Trophoblast cell (in vitro differentiated cells and primary cell): ENCODE measurements at regions not wholly inside any gene's neighbourhood (a gene's known extent, or its start where the extent isn't known, plus 50 kb on each side); places are given as distances from the start of the nearest gene placed in this dataset.

ENCODE experiments used
- DNase-seq, 2 donors: peaks; one replicate each; pipeline ENCODE4 v3.0.0-alpha.2; 2016
- H2AFZ ChIP-seq: 2 replicates; pipeline ENCODE4 v1.6.1; 2013; ENCODE audit warnings: low read length, moderate library complexity, mild to moderate bottlenecking; ENCODE audit not compliant: insufficient read depth, poor library complexity
- H2AK5ac ChIP-seq: 2 replicates; pipeline ENCODE4 v1.6.1; 2013; ENCODE audit warnings: mild to moderate bottlenecking, low read length
- H2BK120ac ChIP-seq: 2 replicates; pipeline ENCODE4 v1.6.1; 2013; ENCODE audit warnings: low read length, mild to moderate bottlenecking, moderate library complexity; ENCODE audit not compliant: insufficient read depth, poor library complexity
- H2BK12ac ChIP-seq: 2 replicates; pipeline ENCODE4 v1.6.1; 2013; ENCODE audit warnings: mild to moderate bottlenecking, low read length, moderate library complexity
- H2BK5ac ChIP-seq: 2 replicates; pipeline ENCODE4 v1.6.1; 2013; ENCODE audit warnings: low read length, low read depth, moderate library complexity, mild to moderate bottlenecking; ENCODE audit not compliant: poor library complexity
- H3K14ac ChIP-seq: 2 replicates; pipeline ENCODE4 v1.6.1; 2013; ENCODE audit warnings: mild to moderate bottlenecking, low read length
- H3K18ac ChIP-seq: 2 replicates; pipeline ENCODE4 v1.6.1; 2013; ENCODE audit warnings: mild to moderate bottlenecking, low read length
- H3K23ac ChIP-seq: 2 replicates; pipeline ENCODE4 v1.6.1; 2013; ENCODE audit warnings: low read length
- H3K27ac ChIP-seq: 2 replicates; pipeline ENCODE4 v1.5.1; 2013; ENCODE audit warnings: low read depth, mild to moderate bottlenecking, inconsistent platforms, low read length, moderate library complexity
- H3K27me3 ChIP-seq: 2 replicates; pipeline ENCODE4 v1.6.1; 2013; ENCODE audit warnings: inconsistent platforms, mild to moderate bottlenecking, low read length, moderate library complexity; ENCODE audit not compliant: insufficient read depth
- H3K36me3 ChIP-seq, 2 experiments: 1 replicate in 1 of 2; 2 replicates in 1 of 2; pipeline ENCODE4 v1.6.1; 2013; ENCODE audit warnings: low read length in 2 of 2, mild to moderate bottlenecking in 2 of 2, moderate library complexity in 1 of 2; ENCODE audit not compliant: insufficient read depth in 2 of 2, control insufficient read depth in 1 of 2
- H3K4ac ChIP-seq: 2 replicates; pipeline ENCODE4 v1.6.1; 2013; ENCODE audit warnings: low read depth, mild to moderate bottlenecking, low read length, moderate library complexity
- H3K4me1 ChIP-seq, 2 experiments: 1 replicate in 1 of 2; 2 replicates in 1 of 2; pipeline ENCODE4 v1.6.1; 2013; ENCODE audit warnings: low read length in 2 of 2, mild to moderate bottlenecking in 2 of 2, moderate library complexity in 1 of 2; ENCODE audit not compliant: insufficient read depth in 2 of 2, control insufficient read depth in 1 of 2
- H3K4me2 ChIP-seq: 2 replicates; pipeline ENCODE4 v1.6.1; 2013; ENCODE audit warnings: inconsistent platforms, mild to moderate bottlenecking, low read length, moderate library complexity
- H3K4me3 ChIP-seq: 2 replicates; pipeline ENCODE4 v1.5.1; 2013; ENCODE audit warnings: mild to moderate bottlenecking, low read depth, low read length, inconsistent platforms
- H3K79me1 ChIP-seq: one replicate; pipeline ENCODE4 v1.6.1; 2013; ENCODE audit warnings: low read length
- H3K79me2 ChIP-seq: 2 replicates; pipeline ENCODE4 v1.6.1; 2013; ENCODE audit warnings: low read length, mild to moderate bottlenecking; ENCODE audit not compliant: control insufficient read depth, insufficient read depth, poor library complexity
- H3K9ac ChIP-seq: 2 replicates; pipeline ENCODE4 v1.6.1; 2013; ENCODE audit warnings: mild to moderate bottlenecking, low read length
- H3K9me3 ChIP-seq: 2 replicates; pipeline ENCODE4 v1.6.1; 2013; ENCODE audit warnings: low read depth, mild to moderate bottlenecking, control low read depth, inconsistent platforms, low read length; ENCODE audit not compliant: insufficient read depth
- H4K12ac ChIP-seq: 2 replicates; pipeline ENCODE4 v1.6.1; 2013; ENCODE audit warnings: low read depth, mild to moderate bottlenecking, low read length, moderate library complexity
- H4K8ac ChIP-seq: 2 replicates; pipeline ENCODE4 v1.6.1; 2013; ENCODE audit warnings: low read depth, mild to moderate bottlenecking, low read length, moderate library complexity
- H4K91ac ChIP-seq: one replicate; pipeline ENCODE4 v1.6.1; 2013; ENCODE audit warnings: low read depth, mild to moderate bottlenecking, low read length, moderate library complexity
- WGBS: extraction: QIAGEN DNeasy Blood & Tissue Kit; methylation state at CpG from one replicate; pipeline ENCODE4 v1.1.7; 2013; ENCODE audit warnings: missing lambda C conversion rate; ENCODE audit not compliant: insufficient read length, insufficient coverage; ENCODE audit errors: extremely low coverage; 5-methylcytosine and 5-hydroxymethylcytosine counted together

- Histone ChIP-seq H4K8ac (no peak overlapping the region), H3K9ac (no peak overlapping the region), H3K79me2 (no peaks in the 10 kb centered on the region), H4K12ac (no peak overlapping the region), H3K18ac (no peak overlapping the region), H3K4me3 (no peak overlapping the region), H2AFZ (no peak overlapping the region), H3K4me1 (no peaks in the 10 kb centered on the region), H3K4me2 (no peak overlapping the region), H3K4ac (no peak overlapping the region), H2BK5ac (no peak overlapping the region), H3K27me3 (no peaks in the 10 kb centered on the region), H3K27ac (no peak overlapping the region), H3K14ac (no peak overlapping the region), H2BK12ac (no peak overlapping the region), H3K23ac (no peak overlapping the region), H3K79me1 (no peaks in the 10 kb centered on the region), H3K36me3 (peaks cover 0 to 1% of the 10 kb centered on the region in 2 experiments), H2AK5ac (no peak overlapping the region), H2BK120ac (no peak overlapping the region), H3K9me3 (no peaks in the 10 kb centered on the region), H4K91ac (no peak overlapping the region)
- no peak for DNase-seq
Observed at GRCh38 chr2:198975779-198976178, 482.0 kb downstream of the SATB2 start.

GRCh38 chr2:198973785-198974184 is 484.0 kb downstream of the SATB2 start:
- Histone ChIP-seq H2AFZ (no peak overlapping the region), H3K9ac (no peak overlapping the region), H4K91ac (no peak overlapping the region), H2BK5ac (no peak overlapping the region), H3K4me3 (no peak overlapping the region), H3K36me3 (peaks cover 0 to 1% of the 10 kb centered on the region in 2 experiments), H3K79me1 (no peaks in the 10 kb centered on the region), H3K79me2 (no peaks in the 10 kb centered on the region), H4K12ac (peak overlapping the region; percentile 36), H3K14ac (no peak overlapping the region), H2BK120ac (no peak overlapping the region), H2BK12ac (no peak overlapping the region), H3K4me1 (no peaks in the 10 kb centered on the region), H3K9me3 (no peaks in the 10 kb centered on the region), H3K23ac (no peak overlapping the region), H3K4me2 (no peak overlapping the region), H2AK5ac (no peak overlapping the region), H3K27ac (no peak overlapping the region), H3K18ac (no peak overlapping the region), H3K27me3 (no peaks in the 10 kb centered on the region), H4K8ac (no peak overlapping the region), H3K4ac (no peak overlapping the region)
- WGBS = no CpG with 5 or more reads among the region's 2 CpGs
- DNase-seq = no peak

GRCh38 chr2:198973181-198973580 is 484.6 kb downstream of the SATB2 start:
- H3K27me3 ChIP-seq = no peaks in the 10 kb centered on the region
- no peaks in the 10 kb centered on the region for H3K9me3 ChIP-seq
- no peak overlapping the region for H3K4me3 ChIP-seq
- H3K36me3 ChIP-seq = peaks cover 0 to 1% of the 10 kb centered on the region in 2 experiments
- H2BK12ac ChIP-seq = no peak overlapping the region
- DNase-seq = no peak
- H3K4me1 ChIP-seq = no peaks in the 10 kb centered on the region
- H3K9ac ChIP-seq = no peak overlapping the region
- no peak overlapping the region for H4K12ac ChIP-seq
- H3K27ac ChIP-seq = no peak overlapping the region
- WGBS = no CpG with 5 or more reads among the region's 3 CpGs
- H3K14ac ChIP-seq = no peak overlapping the region
- H3K79me2 ChIP-seq = no peaks in the 10 kb centered on the region
- no peaks in the 10 kb centered on the region for H3K79me1 ChIP-seq
- no peak overlapping the region for H4K8ac ChIP-seq
- no peak overlapping the region for H2AK5ac ChIP-seq
- H3K18ac ChIP-seq = no peak overlapping the region
- H4K91ac ChIP-seq = no peak overlapping the region
- no peak overlapping the region for H2BK5ac ChIP-seq
- H3K4ac ChIP-seq = no peak overlapping the region
- H2BK120ac ChIP-seq = no peak overlapping the region
- H3K4me2 ChIP-seq = no peak overlapping the region
- H3K23ac ChIP-seq = no peak overlapping the region
- no peak overlapping the region for H2AFZ ChIP-seq

DNA sequence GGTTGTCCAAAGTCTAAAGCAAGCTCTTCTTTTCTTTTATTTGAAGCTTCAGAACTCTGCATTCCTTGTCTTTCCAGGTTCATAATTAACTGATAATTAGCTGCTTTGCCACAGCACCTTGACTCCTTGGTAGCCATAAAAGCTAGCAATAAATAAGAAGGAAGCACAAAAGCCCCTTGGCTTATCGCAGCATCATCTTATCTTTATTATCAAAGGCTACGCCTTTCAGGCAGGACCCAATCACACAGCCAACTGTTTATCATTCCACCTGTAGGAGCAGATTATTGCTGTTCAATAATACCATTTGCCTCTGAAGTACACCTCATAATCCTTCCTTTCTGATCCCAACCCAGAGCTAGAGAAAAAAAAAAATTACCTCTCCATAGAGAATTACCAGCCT is 489.2 kb downstream of the SATB2 start:
- no peak overlapping the region for H3K27ac ChIP-seq

DNA sequence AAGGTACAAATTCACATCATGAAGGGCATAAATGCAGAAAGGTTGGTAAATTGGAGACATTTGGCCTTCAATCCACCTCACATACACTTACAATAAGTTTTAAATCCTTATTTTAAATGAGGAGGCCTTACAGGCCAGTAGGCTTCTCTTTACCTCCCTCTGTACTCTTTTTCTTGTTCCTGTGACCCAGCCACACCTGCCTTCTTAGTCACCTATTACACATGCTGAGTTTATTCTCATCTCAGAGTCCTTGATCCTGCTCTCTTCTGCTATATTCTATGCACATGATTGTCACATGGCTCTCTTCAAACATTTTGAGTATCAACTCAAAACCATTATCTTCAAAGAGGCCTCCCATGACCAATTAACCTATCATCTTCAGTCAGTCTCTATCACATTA is 491.5 kb downstream of the SATB2 start:
- no peak overlapping the region for H3K9ac ChIP-seq
- H4K91ac ChIP-seq = no peak overlapping the region
- H3K4ac ChIP-seq = no peak overlapping the region
- no peaks in the 10 kb centered on the region for H3K79me1 ChIP-seq
- no peak overlapping the region for H2BK5ac ChIP-seq
- no peaks in the 10 kb centered on the region for H3K9me3 ChIP-seq
- no peaks in the 10 kb centered on the region for H3K27me3 ChIP-seq
- H3K4me1 ChIP-seq = no peaks in the 10 kb centered on the region
- no peak overlapping the region for H4K12ac ChIP-seq
- no peak overlapping the region for H3K27ac ChIP-seq
- H2BK12ac ChIP-seq = no peak overlapping the region
- no peak overlapping the region for H3K14ac ChIP-seq
- H2BK120ac ChIP-seq = no peak overlapping the region
- no peak overlapping the region for H3K18ac ChIP-seq
- H3K79me2 ChIP-seq = no peaks in the 10 kb centered on the region
- H3K4me2 ChIP-seq = no peak overlapping the region
- no peak overlapping the region for H3K23ac ChIP-seq
- H2AK5ac ChIP-seq = no peak overlapping the region
- no peak for DNase-seq
- H2AFZ ChIP-seq = no peak overlapping the region
- no peaks in the 10 kb centered on the region for H3K36me3 ChIP-seq
- H4K8ac ChIP-seq = no peak overlapping the region
- no peak overlapping the region for H3K4me3 ChIP-seq

More for the DNA sequence above, 489.2 kb downstream of the SATB2 start:
- Histone ChIP-seq H4K91ac (no peak overlapping the region), H3K4me2 (no peak overlapping the region), H3K27me3 (no peaks in the 10 kb centered on the region), H3K23ac (no peak overlapping the region), H2AFZ (no peak overlapping the region), H3K9ac (no peak overlapping the region), H4K8ac (no peak overlapping the region), H3K4me3 (no peak overlapping the region), H3K18ac (no peak overlapping the region), H3K9me3 (no peaks in the 10 kb centered on the region), H3K36me3 (no peaks in the 10 kb centered on the region), H4K12ac (no peak overlapping the region), H2BK12ac (no peak overlapping the region), H2BK120ac (no peak overlapping the region), H3K4ac (no peak overlapping the region), H2BK5ac (no peak overlapping the region), H2AK5ac (no peak overlapping the region), H3K79me1 (no peaks in the 10 kb centered on the region), H3K79me2 (no peaks in the 10 kb centered on the region), H3K4me1 (no peaks in the 10 kb centered on the region), H3K14ac (no peak overlapping the region)
- WGBS = no CpG with 5 or more reads among the region's 2 CpGs
- no peak for DNase-seq
